ENCODE measurements at regions not wholly inside any gene's neighbourhood (a gene's known extent, or its start where the extent isn't known, plus 50 kb on each side); places are given as distances from the start of the nearest gene placed in this dataset.
"Not testable (repeated sequence)": the region's sequence is repeated elsewhere in the genome, so short reads cannot be mapped to it uniquely, and the experiment has no call there.

DNA sequence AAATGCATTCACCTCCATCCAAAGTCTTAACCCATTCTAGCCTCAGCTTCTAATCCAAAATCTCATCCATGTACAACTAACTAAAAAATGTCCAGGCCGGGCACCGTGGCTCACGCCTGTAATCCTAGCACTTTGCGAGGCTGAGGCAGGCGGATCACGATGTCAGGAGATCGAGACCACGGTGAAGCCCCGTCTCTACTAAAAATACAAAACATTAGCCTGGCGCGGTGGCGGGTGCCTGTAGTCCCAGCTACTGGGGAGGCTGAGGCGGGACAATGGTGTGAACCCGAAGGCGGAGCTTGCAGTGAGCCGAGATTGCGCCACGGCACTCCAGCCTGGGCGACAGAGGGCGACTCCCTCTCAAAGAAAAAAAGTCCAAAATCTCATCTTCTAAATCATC is 523.0 kb downstream of the DIPK2A start:
- H3K18ac ChIP-seq (ENCODE audit: low read depth in 1 of 2, low read length in 2 of 2); H3K23ac ChIP-seq (ENCODE audit: low read length in 2 of 2); H2BK15ac ChIP-seq (ENCODE audit: low read depth, poor library complexity, severe bottlenecking); DNase-seq; H3K14ac ChIP-seq (ENCODE audit: low read length in 2 of 2); H2AFZ ChIP-seq (ENCODE audit: low read depth, low read length); H3K4ac ChIP-seq (ENCODE audit: low read depth in 1 of 2, low read length in 2 of 2); H3K27me3 ChIP-seq (ENCODE audit: control insufficient read depth in 1 of 2, insufficient read depth in 1 of 2, low read length in 2 of 2); H3K4me3 ChIP-seq (ENCODE audit: insufficient read depth in 1 of 2, low read depth in 1 of 2, low read length in 2 of 2); H3K9ac ChIP-seq (ENCODE audit: low read length); H3K4me1 ChIP-seq (ENCODE audit: control insufficient read depth, insufficient read depth, low read depth, low read length); H2BK120ac ChIP-seq (ENCODE audit: low read depth, low read length); H3K27ac ChIP-seq (ENCODE audit: low read length, poor library complexity, severe bottlenecking); H2BK5ac ChIP-seq (ENCODE audit: low read depth, low read length, poor library complexity, severe bottlenecking); H2BK12ac ChIP-seq (ENCODE audit: low read length in 2 of 2); H3K79me1 ChIP-seq (replicated peaks; ENCODE audit: low read length, poor library complexity, severe bottlenecking); H3K4me2 ChIP-seq (ENCODE audit: low read length, poor library complexity, severe bottlenecking); H3K9me3 ChIP-seq (ENCODE audit: control insufficient read depth, low read length); H4K8ac ChIP-seq (ENCODE audit: low read length); H4K91ac ChIP-seq (ENCODE audit: low read length); H2AK5ac ChIP-seq (ENCODE audit: low read length, severe bottlenecking); H3K36me3 ChIP-seq (ENCODE audit: control insufficient read depth in 1 of 2, insufficient read depth in 2 of 2, low read depth in 1 of 2, low read length in 2 of 2): not testable (repeated sequence)
- 98% methylated on average over 13 of the region's 20 CpGs for WGBS

GRCh38 chr3:144496141-144496835 is 524.7 kb downstream of the DIPK2A start:
- Histone ChIP-seq H2BK15ac (ENCODE audit: low read depth, poor library complexity, severe bottlenecking) (no peak overlapping the region), H4K91ac (ENCODE audit: low read length) (no peak overlapping the region), H3K18ac (ENCODE audit: low read depth in 1 of 2, low read length in 2 of 2) (no peak overlapping the region), H2BK120ac (ENCODE audit: low read depth, low read length) (no peak overlapping the region), H2AFZ (ENCODE audit: low read depth, low read length) (no peak overlapping the region), H3K4me2 (ENCODE audit: low read length, poor library complexity, severe bottlenecking) (no peak overlapping the region), H3K14ac (ENCODE audit: low read length in 2 of 2) (no peak overlapping the region), H3K27me3 (ENCODE audit: control insufficient read depth in 1 of 2, insufficient read depth in 1 of 2, low read length in 2 of 2) (no peaks in the 10 kb centered on the region), H3K4me3 (ENCODE audit: insufficient read depth in 1 of 2, low read depth in 1 of 2, low read length in 2 of 2) (no peak overlapping the region), H4K8ac (ENCODE audit: low read length) (no peak overlapping the region), H3K4me1 (ENCODE audit: control insufficient read depth, insufficient read depth, low read depth, low read length) (no peaks in the 10 kb centered on the region), H2BK12ac (ENCODE audit: low read length in 2 of 2) (no peak overlapping the region), H2AK5ac (ENCODE audit: low read length, severe bottlenecking) (no peak overlapping the region), H2BK5ac (ENCODE audit: low read depth, low read length, poor library complexity, severe bottlenecking) (no peak overlapping the region), H3K79me1 (replicated peaks; ENCODE audit: low read length, poor library complexity, severe bottlenecking) (no peaks in the 10 kb centered on the region), H3K4ac (ENCODE audit: low read depth in 1 of 2, low read length in 2 of 2) (no peak overlapping the region), H3K23ac (ENCODE audit: low read length in 2 of 2) (no peak overlapping the region), H3K9me3 (ENCODE audit: control insufficient read depth, low read length) (no peaks in the 10 kb centered on the region), H3K9ac (ENCODE audit: low read length) (no peak overlapping the region), H3K27ac (ENCODE audit: low read length, poor library complexity, severe bottlenecking) (no peak overlapping the region), H3K36me3 (ENCODE audit: control insufficient read depth in 1 of 2, insufficient read depth in 2 of 2, low read depth in 1 of 2, low read length in 2 of 2) (no peaks in the 10 kb centered on the region)
- no peak for DNase-seq
- WGBS = 88% methylated on average over 2 of the region's 4 CpGs

- Histone ChIP-seq H2BK120ac (ENCODE audit: low read depth, low read length) (no peak overlapping the region), H2BK5ac (ENCODE audit: low read depth, low read length, poor library complexity, severe bottlenecking) (no peak overlapping the region), H3K27ac (ENCODE audit: low read length, poor library complexity, severe bottlenecking) (no peak overlapping the region), H4K8ac (ENCODE audit: low read length) (no peak overlapping the region), H3K36me3 (ENCODE audit: control insufficient read depth in 1 of 2, insufficient read depth in 2 of 2, low read depth in 1 of 2, low read length in 2 of 2) (no peaks in the 10 kb centered on the region), H3K18ac (ENCODE audit: low read depth in 1 of 2, low read length in 2 of 2) (no peak overlapping the region), H3K27me3 (ENCODE audit: control insufficient read depth in 1 of 2, insufficient read depth in 1 of 2, low read length in 2 of 2) (no peaks in the 10 kb centered on the region), H2AK5ac (ENCODE audit: low read length, severe bottlenecking) (no peak overlapping the region), H3K9me3 (ENCODE audit: control insufficient read depth, low read length) (no peaks in the 10 kb centered on the region), H3K4ac (ENCODE audit: low read depth in 1 of 2, low read length in 2 of 2) (no peak overlapping the region), H2BK15ac (ENCODE audit: low read depth, poor library complexity, severe bottlenecking) (no peak overlapping the region), H3K4me2 (ENCODE audit: low read length, poor library complexity, severe bottlenecking) (no peak overlapping the region), H2BK12ac (ENCODE audit: low read length in 2 of 2) (no peak overlapping the region), H3K79me1 (replicated peaks; ENCODE audit: low read length, poor library complexity, severe bottlenecking) (no peaks in the 10 kb centered on the region), H4K91ac (ENCODE audit: low read length) (no peak overlapping the region), H3K14ac (ENCODE audit: low read length in 2 of 2) (no peak overlapping the region), H3K9ac (ENCODE audit: low read length) (no peak overlapping the region), H2AFZ (ENCODE audit: low read depth, low read length) (no peak overlapping the region), H3K4me3 (ENCODE audit: insufficient read depth in 1 of 2, low read depth in 1 of 2, low read length in 2 of 2) (no peak overlapping the region), H3K4me1 (ENCODE audit: control insufficient read depth, insufficient read depth, low read depth, low read length) (no peaks in the 10 kb centered on the region), H3K23ac (ENCODE audit: low read length in 2 of 2) (no peak overlapping the region)
- 100% methylated on average over 1 of the region's 2 CpGs for WGBS
- no peak for DNase-seq
Measured at GRCh38 chr3:144497452-144497851, 525.8 kb downstream of the DIPK2A start.

- Histone ChIP-seq H2BK5ac (ENCODE audit: low read depth, low read length, poor library complexity, severe bottlenecking) (no peak overlapping the region), H2AFZ (ENCODE audit: low read depth, low read length) (no peak overlapping the region), H3K23ac (ENCODE audit: low read length in 2 of 2) (no peak overlapping the region), H4K8ac (ENCODE audit: low read length) (no peak overlapping the region), H3K9me3 (ENCODE audit: control insufficient read depth, low read length) (no peaks in the 10 kb centered on the region), H3K79me1 (replicated peaks; ENCODE audit: low read length, poor library complexity, severe bottlenecking) (no peaks in the 10 kb centered on the region), H2AK5ac (ENCODE audit: low read length, severe bottlenecking) (no peak overlapping the region), H2BK12ac (ENCODE audit: low read length in 2 of 2) (no peak overlapping the region), H3K4me2 (ENCODE audit: low read length, poor library complexity, severe bottlenecking) (no peak overlapping the region), H2BK120ac (ENCODE audit: low read depth, low read length) (no peak overlapping the region), H3K27ac (ENCODE audit: low read length, poor library complexity, severe bottlenecking) (no peak overlapping the region), H3K9ac (ENCODE audit: low read length) (no peak overlapping the region), H4K91ac (ENCODE audit: low read length) (no peak overlapping the region), H3K4me1 (ENCODE audit: control insufficient read depth, insufficient read depth, low read depth, low read length) (no peaks in the 10 kb centered on the region), H3K36me3 (ENCODE audit: control insufficient read depth in 1 of 2, insufficient read depth in 2 of 2, low read depth in 1 of 2, low read length in 2 of 2) (no peaks in the 10 kb centered on the region), H3K27me3 (ENCODE audit: control insufficient read depth in 1 of 2, insufficient read depth in 1 of 2, low read length in 2 of 2) (no peaks in the 10 kb centered on the region), H3K18ac (ENCODE audit: low read depth in 1 of 2, low read length in 2 of 2) (no peak overlapping the region), H2BK15ac (ENCODE audit: low read depth, poor library complexity, severe bottlenecking) (no peak overlapping the region), H3K4ac (ENCODE audit: low read depth in 1 of 2, low read length in 2 of 2) (no peak overlapping the region), H3K14ac (ENCODE audit: low read length in 2 of 2) (no peak overlapping the region), H3K4me3 (ENCODE audit: insufficient read depth in 1 of 2, low read depth in 1 of 2, low read length in 2 of 2) (no peak overlapping the region)
- 56% methylated on average over 1 of the region's 2 CpGs for WGBS
- no peak for DNase-seq
Measured at GRCh38 chr3:144499001-144499930, 527.6 kb downstream of the DIPK2A start.
